Gastrocnemius medialis (tissue), 4 donors: ENCODE measurements at regions not wholly inside any gene's neighbourhood (a gene's known extent, or its start where the extent isn't known, plus 50 kb on each side); places are given as distances from the start of the nearest gene placed in this dataset.
A peak's percentile ranks its signal among the peaks of the same experiment; 100 is the strongest.

ENCODE experiments used
- ATAC-seq, 2 donors: fragments of 150-250 bp; one replicate each; pipeline ENCODE4 v1.9.1; 2016
- DNase-seq, 2 donors: peaks; one replicate each; pipeline ENCODE4 v3.0.0-alpha.2; 2019
- H3K27ac ChIP-seq, 4 donors: fragments of 200-600 bp; sonication (generic); 1 replicate in 1 of 4; 2 replicates in 3 of 4; pipeline ENCODE4 v1.5.1; 2016 to 2018; ENCODE audit warnings: mild to moderate bottlenecking in 2 of 4, moderate library complexity in 1 of 4
- H3K27me3 ChIP-seq, 3 donors: fragments of 200-600 bp; sonication (generic) in 2 of 3; 1 replicate in 1 of 3; 2 replicates in 2 of 3; pipeline versions ENCODE4 v1.5.1 to v1.6.0; 2016 to 2019; ENCODE audit warnings: mild to moderate bottlenecking in 1 of 3, moderate library complexity in 1 of 3
- H3K36me3 ChIP-seq, 2 donors: fragments of 200-600 bp; sonication (generic) in 1 of 2; one replicate each; pipeline ENCODE4 v1.5.1; 2017 to 2018
- H3K4me1 ChIP-seq, 2 donors: fragments of 200-600 bp; sonication (generic) in 1 of 2; one replicate each; pipeline ENCODE4 v1.5.1; 2016 to 2017; ENCODE audit warnings: mild to moderate bottlenecking in 2 of 2
- H3K4me3 ChIP-seq, 4 donors: fragments of 200-600 bp; sonication (generic) in 3 of 4; 1 replicate in 1 of 4; 2 replicates in 3 of 4; pipeline ENCODE4 v1.5.1; 2016 to 2019; ENCODE audit warnings: mild to moderate bottlenecking in 2 of 4
- H3K9me3 ChIP-seq, 3 donors: fragments of 200-600 bp; sonication (generic) in 2 of 3; 1 replicate in 1 of 3; 2 replicates in 2 of 3; pipeline ENCODE4 v1.5.1; 2016 to 2019
- POLR2A ChIP-seq, 2 donors: fragments of 450-650 bp; IDR thresholded peaks; one replicate each; pipeline ENCODE4 v1.6.1; 2017; ENCODE audit warnings: antibody characterized with exemption in 2 of 2, mild to moderate bottlenecking in 2 of 2, moderate library complexity in 2 of 2
- in situ Hi-C, 4 donors: fragments of 200-750 bp; cut with MboI; loops; one replicate each; pipeline versions ENCODE4 v1.15.0 to v1.8.0; 2017; ENCODE audit warnings: low sequenced_read_pairs in 4 of 4
- intact Hi-C: fragments of 100-400 bp; cut with DNase I; formaldehyde crosslinking; loops from one replicate; pipeline ENCODE4 v1.15.1; 2023; ENCODE audit warnings: low total_unique reads
- TF ChIP-seq, protein P1 (sequence below), 5 experiments: fragments of 450-650 bp in 3 of 5; fragments of 200-600 bp in 2 of 5; sonication (generic) in 2 of 5; IDR thresholded peaks in 4 of 5; conservative IDR thresholded peaks in 1 of 5; 1 replicate in 4 of 5; 2 replicates in 1 of 5; pipeline ENCODE4 v1.5.1; 2016 to 2019; ENCODE audit warnings: antibody characterized with exemption in 5 of 5, mild to moderate bottlenecking in 3 of 5, moderate library complexity in 3 of 5

DNA sequence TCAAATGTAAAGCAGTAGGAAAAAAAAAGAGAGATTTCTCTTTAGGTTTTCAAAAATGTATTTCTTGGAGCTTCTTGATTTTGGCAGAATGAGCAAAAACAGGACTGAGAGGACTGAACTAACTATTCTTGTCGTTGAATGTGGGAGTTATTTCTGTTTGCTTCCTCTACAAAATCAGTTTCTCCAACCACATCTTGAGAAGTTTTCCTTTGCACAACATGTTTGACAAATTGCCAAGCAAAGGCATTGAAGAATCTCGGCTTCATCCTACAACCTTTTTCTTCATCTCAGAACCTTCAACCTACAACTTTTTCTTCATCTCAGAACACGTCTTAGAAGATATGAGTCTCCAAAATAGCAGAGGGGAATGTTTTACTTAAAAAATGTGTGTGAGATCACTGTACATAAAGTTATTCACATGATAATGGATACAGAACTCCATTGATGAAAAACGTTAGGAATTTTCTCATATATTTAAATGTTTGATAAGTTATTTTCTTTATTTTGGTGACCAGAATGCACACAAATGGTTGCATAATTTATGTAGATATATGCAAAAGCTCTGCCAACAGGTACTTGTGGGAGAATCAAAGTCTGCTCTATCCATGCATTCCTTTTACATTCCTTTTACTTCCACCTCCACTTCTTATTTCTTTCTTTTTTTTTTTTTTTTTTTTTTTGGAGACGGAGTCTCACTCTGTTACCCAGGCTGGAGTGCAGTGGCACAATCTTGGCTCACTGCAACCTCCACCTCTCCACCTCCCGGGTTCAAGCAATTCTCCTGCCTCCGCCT is 370.0 kb downstream of the KCNJ2 start:
- no peak overlapping the region for H3K4me3 ChIP-seq
- in situ Hi-C loops: no loop called here
- intact Hi-C loops: no loop called here
- no peak for DNase-seq
- H3K27ac ChIP-seq: no peak overlapping the region
- no peaks in the 10 kb centered on the region for H3K9me3 ChIP-seq
- H3K27me3 ChIP-seq: no peaks in the 10 kb centered on the region
- no peaks in the 10 kb centered on the region for H3K36me3 ChIP-seq
- H3K4me1 ChIP-seq: no peaks in the 10 kb centered on the region
- ATAC-seq: no peak
- TF ChIP-seq, protein P1, sequence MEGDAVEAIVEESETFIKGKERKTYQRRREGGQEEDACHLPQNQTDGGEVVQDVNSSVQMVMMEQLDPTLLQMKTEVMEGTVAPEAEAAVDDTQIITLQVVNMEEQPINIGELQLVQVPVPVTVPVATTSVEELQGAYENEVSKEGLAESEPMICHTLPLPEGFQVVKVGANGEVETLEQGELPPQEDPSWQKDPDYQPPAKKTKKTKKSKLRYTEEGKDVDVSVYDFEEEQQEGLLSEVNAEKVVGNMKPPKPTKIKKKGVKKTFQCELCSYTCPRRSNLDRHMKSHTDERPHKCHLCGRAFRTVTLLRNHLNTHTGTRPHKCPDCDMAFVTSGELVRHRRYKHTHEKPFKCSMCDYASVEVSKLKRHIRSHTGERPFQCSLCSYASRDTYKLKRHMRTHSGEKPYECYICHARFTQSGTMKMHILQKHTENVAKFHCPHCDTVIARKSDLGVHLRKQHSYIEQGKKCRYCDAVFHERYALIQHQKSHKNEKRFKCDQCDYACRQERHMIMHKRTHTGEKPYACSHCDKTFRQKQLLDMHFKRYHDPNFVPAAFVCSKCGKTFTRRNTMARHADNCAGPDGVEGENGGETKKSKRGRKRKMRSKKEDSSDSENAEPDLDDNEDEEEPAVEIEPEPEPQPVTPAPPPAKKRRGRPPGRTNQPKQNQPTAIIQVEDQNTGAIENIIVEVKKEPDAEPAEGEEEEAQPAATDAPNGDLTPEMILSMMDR (IDR thresholded peaks at IDR 0.05 in 4 of 5, conservative IDR thresholded peaks at IDR 0.05 in 1 of 5): no peak
- TF ChIP-seq POLR2A (IDR thresholded peaks at IDR 0.05): no peak

DNA sequence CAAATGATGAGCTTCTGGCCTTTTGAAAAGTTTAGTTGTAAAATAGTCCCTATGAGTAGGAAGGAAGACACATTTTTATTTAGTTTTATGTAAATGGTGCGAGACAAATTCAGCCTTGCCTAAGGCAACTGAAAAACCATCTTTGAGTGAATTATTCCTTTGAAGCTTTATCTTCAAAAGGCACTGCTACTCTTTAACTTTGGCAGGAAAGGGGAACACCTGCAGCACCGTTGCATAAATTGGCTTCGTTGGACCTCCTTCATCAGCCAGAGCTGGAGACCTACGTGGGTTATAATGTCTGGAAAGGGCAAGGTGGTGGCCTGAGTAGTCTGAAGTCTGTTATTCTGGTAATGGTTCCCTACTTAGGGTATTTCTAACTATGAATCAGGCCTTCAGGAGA is 373.5 kb downstream of the KCNJ2 start:
- intact Hi-C loops: no loop called here
- ATAC-seq (no peak), DNase-seq (no peak)
- Histone ChIP-seq H3K4me3 (no peak overlapping the region), H3K27me3 (no peaks in the 10 kb centered on the region), H3K36me3 (no peaks in the 10 kb centered on the region), H3K4me1 (no peaks in the 10 kb centered on the region), H3K27ac (no peak overlapping the region), H3K9me3 (no peaks in the 10 kb centered on the region)
- TF ChIP-seq POLR2A (IDR thresholded peaks at IDR 0.05): no peak
- TF ChIP-seq, protein P1 (IDR thresholded peaks at IDR 0.05 in 4 of 5, conservative IDR thresholded peaks at IDR 0.05 in 1 of 5): no peak
- in situ Hi-C loops: no loop called here

DNA sequence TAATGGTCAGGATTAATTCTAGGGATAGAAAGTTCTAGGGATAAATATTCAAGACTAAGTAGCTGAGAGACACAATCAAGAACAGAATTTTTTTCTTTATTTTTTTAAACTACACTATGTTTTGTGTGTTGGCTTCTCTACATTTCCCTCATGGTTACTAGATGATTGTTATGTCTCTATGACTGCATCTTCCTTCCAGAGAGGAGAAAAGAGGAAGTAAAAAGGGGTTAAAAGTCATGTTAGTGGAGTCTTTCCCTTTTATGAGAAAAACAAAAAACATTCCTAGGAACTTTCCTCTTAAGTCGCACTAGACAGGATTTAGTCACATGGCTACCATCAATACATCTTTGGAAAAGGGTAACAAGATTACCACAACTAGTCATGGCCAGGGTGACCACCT is 375.0 kb downstream of the KCNJ2 start:
- H3K27ac ChIP-seq: no peak overlapping the region
- ATAC-seq: no peak
- no peak for DNase-seq
- H3K4me3 ChIP-seq: no peak overlapping the region
- TF ChIP-seq, protein P1 (IDR thresholded peaks at IDR 0.05 in 4 of 5, conservative IDR thresholded peaks at IDR 0.05 in 1 of 5): no peak
- no peak for TF ChIP-seq POLR2A (IDR thresholded peaks at IDR 0.05)
- H3K9me3 ChIP-seq: no peaks in the 10 kb centered on the region
- intact Hi-C loops: no loop called here
- H3K4me1 ChIP-seq: no peaks in the 10 kb centered on the region
- in situ Hi-C loops: no loop called here
- H3K27me3 ChIP-seq: no peaks in the 10 kb centered on the region
- no peaks in the 10 kb centered on the region for H3K36me3 ChIP-seq

DNA sequence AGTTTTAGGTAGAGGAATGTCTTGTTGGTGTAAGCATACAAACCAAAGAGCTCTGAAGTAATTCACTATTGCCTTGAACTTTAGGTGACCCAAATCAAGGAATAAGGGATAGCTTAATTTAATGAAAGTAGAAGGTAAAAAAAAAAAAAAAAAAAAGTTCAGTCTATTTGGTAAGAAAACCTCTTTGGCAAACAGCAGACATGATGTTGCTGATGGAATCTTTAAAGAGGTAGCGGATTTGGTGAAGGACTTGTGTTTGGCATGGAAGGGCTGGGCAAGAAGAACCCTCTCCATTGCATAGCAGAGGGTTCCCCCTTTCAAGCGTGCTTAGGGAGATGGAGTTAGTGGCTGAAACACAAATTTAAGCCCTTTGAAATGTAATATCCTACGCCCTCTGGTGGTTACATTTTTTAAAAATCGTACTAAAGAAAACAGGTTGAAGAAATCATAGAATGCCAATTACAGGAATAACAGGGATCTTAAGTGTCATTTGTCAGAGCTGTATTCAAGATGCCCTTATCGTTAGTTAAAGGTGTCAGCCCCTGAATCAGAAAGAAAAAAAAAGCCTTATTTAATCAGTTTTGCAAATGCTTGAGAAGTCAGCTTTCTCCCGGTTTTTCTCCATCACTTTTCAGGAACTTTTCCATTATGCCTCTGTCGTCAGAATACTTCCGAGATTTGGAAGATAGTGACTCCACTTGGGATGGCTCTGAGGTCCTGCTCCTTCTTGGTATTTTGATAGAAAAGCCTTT is 383.1 kb downstream of the KCNJ2 start:
- ATAC-seq (peak in 1 of 2 donors; percentile 73), DNase-seq (peak in 1 of 2 donors; percentile 3)
- TF ChIP-seq, protein P1 (IDR thresholded peaks at IDR 0.05 in 4 of 5, conservative IDR thresholded peaks at IDR 0.05 in 1 of 5): peak in 4 of 5 experiments; percentile 50 to 62 (median 58)
- TF ChIP-seq POLR2A (IDR thresholded peaks at IDR 0.05): no peak
- Histone ChIP-seq H3K27me3 (no peaks in the 10 kb centered on the region), H3K27ac (no peak overlapping the region), H3K4me1 (no peaks in the 10 kb centered on the region), H3K36me3 (no peaks in the 10 kb centered on the region), H3K9me3 (no peaks in the 10 kb centered on the region), H3K4me3 (no peak overlapping the region)
- in situ Hi-C loops: loop anchor here (5.0 to 25.0 kb wide), 5 partner anchors 398 to 988 kb away; no protein-coding TSS in a partner anchor
- intact Hi-C loops: loop anchor here (5.0 kb wide), 4 partner anchors 385 to 1025 kb away; partner anchors contain the start of gene KCNJ2
